ENCODE measurements at regions not wholly inside any gene's neighbourhood (a gene's known extent, or its start where the extent isn't known, plus 50 kb on each side); places are given as distances from the start of the nearest gene placed in this dataset.
"Not testable (repeated sequence)": the region's sequence is repeated elsewhere in the genome, so short reads cannot be mapped to it uniquely, and the experiment has no call there.

GRCh38 chr1:96598416-96599168 lies 123.0 kb upstream of the PTBP2 start:
- peak; percentile 97 for DNase-seq (ENCODE audit: low spot score)

GRCh38 chr1:96604620-96605019 lies 117.0 kb upstream of the PTBP2 start:
- DNase-seq (ENCODE audit: low spot score) = not testable (repeated sequence)

GRCh38 chr1:96617375-96617774 lies 104.2 kb upstream of the PTBP2 start:
- not testable (repeated sequence) for DNase-seq (ENCODE audit: low spot score)

DNA sequence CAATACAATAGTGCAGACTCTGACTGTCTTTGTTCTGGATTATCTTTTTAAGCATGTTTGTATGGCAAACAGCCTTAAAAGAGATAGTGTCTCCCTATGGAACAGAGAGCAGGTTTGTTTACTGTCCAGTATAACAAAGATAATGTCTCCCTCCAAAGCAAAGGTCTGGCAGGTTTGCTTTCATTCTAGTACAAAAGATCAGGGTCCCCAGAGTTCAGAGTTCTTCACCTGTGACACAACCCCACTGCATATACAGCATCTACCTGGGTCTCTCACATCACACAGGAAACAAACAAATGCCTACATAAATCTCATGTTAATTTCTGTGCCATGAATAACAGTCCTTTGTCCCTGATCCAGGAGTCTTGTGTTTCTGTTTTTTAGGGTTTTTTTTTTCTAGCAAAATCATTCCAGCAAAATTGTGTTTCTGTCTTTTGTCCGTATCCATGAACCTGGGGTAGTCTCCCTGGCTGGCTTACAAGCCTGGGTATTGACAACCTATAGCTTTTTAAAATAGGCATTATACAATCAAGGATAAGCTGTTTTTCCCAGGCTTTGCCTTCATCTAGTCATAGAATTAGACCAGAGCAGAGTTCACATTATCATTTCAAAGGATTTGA lies 89.4 kb upstream of the PTBP2 start:
- peak; percentile 30 for DNase-seq (ENCODE audit: low spot score)

DNA sequence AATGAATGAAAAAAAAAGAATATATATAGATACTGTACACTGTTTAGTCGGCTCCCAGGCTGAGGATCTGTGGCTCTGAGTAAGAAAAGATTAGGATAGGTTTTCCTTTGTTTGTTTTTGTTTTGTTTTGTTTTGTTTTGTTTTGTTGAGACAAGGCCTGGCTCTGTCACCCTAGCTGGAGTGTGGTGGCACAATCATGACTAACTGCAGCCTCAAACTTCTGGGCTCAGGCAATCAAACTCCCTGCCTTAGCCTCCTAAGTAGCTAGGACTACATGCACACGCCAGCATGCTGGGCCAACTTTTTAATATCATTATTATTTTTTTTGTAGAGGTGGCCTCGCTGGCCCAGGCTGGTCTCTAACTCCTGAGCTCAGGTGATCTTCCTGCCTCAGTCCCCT lies 87.9 kb upstream of the PTBP2 start:
- DNase-seq (ENCODE audit: low spot score) = no peak

DNA sequence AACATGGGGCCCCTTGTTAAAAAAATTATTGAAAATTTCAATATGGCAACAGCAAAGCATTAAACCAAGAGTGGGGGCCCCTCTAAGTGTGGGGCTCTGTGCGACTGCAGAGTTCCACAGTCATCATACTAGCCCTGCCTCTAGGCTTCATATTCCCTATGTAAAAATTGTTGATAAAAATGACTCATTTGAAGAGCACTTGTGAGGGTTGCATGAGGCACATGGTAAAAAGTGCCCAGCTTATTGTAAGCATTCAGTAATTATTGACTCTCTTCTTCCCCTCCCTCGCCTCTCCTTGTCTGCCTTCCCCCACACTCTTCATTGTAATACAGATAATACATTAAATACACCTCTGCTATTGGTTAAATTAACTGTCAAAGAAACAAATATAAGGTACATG lies 86.7 kb upstream of the PTBP2 start:
- no peak for DNase-seq (ENCODE audit: low spot score)

DNA sequence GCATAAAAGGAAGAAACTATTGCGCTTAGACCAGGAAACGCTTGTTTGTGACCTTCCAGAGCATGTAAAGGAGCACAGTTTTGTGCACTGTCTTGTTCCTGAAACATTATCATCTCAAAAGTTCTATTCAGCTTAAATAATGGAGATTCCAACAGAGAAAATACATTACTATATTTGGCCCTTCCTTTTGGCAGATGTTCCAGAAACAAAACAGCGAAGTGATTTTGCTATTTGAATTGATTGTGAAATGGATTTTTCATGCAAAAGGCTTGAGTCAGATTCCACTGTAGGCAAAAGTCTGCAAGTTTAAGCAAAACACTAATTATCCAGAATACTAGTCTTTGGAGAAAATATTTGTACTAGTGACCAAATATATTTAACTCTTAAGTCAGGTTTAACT lies 80.3 kb upstream of the PTBP2 start:
- DNase-seq (ENCODE audit: low spot score) = no peak

DNA sequence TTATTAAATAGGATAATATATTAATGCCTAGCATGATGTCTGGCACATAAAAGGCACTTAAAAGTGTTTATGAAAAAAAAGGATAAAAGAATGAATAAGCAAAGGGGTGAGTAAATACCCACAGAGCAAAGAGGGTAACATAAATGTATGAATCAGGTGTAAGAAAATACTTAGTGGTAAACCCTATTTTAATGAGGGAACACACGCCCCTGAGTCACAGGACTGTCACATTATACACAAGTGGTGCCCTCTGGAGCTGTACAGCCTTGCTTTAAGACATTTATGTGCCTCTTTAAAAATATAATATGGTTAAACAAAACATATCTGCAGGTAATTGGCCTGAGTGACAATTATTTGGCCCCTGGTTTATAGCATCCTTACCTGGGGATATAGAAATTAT lies 78.1 kb upstream of the PTBP2 start:
- no peak for DNase-seq (ENCODE audit: low spot score)

GRCh38 chr1:96649301-96649700 lies 72.3 kb upstream of the PTBP2 start:
- DNase-seq (ENCODE audit: low spot score) = no peak

- DNase-seq (ENCODE audit: low spot score) = no peak
Measured at GRCh38 chr1:96651517-96651916, 70.1 kb upstream of the PTBP2 start.

DNA sequence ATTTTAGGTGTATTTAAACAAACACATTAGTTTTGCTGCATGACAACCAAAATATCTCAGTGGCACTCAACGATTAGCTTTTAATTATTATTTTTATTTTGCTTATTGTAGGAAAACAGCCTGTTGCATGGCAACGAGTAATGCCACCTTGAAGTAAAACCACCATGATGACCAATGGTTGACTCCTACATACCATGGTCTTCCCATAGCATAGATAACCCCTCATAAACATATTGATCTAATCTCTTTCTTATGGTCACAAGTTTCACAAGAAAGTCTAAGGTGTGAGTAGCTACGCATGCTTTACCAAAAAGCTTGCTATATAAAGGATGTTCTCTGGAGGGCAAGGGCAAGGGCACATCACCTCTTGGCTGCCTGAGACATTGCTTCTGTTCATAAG lies 61.5 kb upstream of the PTBP2 start:
- no peak for DNase-seq (ENCODE audit: low spot score)

GRCh38 chr1:96660503-96660902 lies 61.1 kb upstream of the PTBP2 start:
- DNase-seq (ENCODE audit: low spot score) = no peak

Measured in pons (tissue), 1 donor.